ENCODE measurements at regions not wholly inside any gene's neighbourhood (a gene's known extent, or its start where the extent isn't known, plus 50 kb on each side); places are given as distances from the start of the nearest gene placed in this dataset.

DNA sequence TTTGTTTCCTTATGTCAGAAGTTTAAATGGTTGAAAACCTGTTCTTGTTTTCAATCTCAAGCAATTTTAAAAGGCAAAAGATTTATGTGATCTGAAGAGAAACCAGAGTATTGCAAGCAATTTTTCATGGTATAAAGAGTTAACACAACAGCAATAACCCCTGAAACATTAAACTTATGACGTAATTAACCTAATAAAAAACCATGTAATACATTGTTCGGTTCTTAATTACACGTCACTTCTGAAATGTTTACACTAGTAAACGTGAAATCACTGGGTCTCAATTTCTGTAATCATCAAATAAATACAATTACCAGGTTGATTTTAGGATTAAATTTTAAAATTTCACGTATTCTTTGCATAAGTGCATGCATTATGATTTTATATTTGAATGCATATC is 914.5 kb downstream of the NLGN4X start:
- intact Hi-C loops (cut with DNase I): no loop called here
- DNase-seq: no peak
- 54 to 73% methylated on average over 5 of the region's 5 CpGs for WGBS, 2 donors

DNA sequence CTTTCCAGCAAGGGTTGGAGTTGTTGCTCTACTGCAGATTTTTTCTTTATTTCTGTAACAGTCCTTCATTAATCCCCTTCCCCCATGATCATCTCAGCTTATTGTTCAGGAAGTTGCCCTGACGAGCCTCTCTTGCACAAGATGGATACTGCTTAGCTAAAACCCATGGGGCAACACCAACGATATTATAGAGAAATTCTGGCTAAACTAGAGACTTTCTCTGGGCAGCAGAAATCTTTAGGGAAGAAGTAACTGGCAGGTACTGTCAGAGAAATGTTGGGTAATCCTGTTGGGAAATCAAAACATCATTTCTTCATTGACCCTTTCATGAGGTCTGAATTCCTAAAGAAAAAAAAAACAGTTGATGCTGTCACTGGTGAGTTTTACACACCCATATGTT is 921.3 kb downstream of the NLGN4X start:
- TF ChIP-seq POLR2A (IDR thresholded peaks at IDR 0.05): no peak
- no peak for TF ChIP-seq POLR2AphosphoS5 (IDR thresholded peaks at IDR 0.05)
- TF ChIP-seq, protein P1, sequence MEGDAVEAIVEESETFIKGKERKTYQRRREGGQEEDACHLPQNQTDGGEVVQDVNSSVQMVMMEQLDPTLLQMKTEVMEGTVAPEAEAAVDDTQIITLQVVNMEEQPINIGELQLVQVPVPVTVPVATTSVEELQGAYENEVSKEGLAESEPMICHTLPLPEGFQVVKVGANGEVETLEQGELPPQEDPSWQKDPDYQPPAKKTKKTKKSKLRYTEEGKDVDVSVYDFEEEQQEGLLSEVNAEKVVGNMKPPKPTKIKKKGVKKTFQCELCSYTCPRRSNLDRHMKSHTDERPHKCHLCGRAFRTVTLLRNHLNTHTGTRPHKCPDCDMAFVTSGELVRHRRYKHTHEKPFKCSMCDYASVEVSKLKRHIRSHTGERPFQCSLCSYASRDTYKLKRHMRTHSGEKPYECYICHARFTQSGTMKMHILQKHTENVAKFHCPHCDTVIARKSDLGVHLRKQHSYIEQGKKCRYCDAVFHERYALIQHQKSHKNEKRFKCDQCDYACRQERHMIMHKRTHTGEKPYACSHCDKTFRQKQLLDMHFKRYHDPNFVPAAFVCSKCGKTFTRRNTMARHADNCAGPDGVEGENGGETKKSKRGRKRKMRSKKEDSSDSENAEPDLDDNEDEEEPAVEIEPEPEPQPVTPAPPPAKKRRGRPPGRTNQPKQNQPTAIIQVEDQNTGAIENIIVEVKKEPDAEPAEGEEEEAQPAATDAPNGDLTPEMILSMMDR (IDR thresholded peaks at IDR 0.05): no peak
- no peak for DNase-seq
- WGBS, 2 donors: 38 to 45% methylated on average over 2 of the region's 2 CpGs
- no peaks in the 10 kb centered on the region for H3K4me1 ChIP-seq
- H3K27ac ChIP-seq: no peak overlapping the region
- H3K36me3 ChIP-seq: no peaks in the 10 kb centered on the region
- no peaks in the 10 kb centered on the region for H3K27me3 ChIP-seq
- no peaks in the 10 kb centered on the region for H3K9me3 ChIP-seq
- no peak overlapping the region for H3K4me3 ChIP-seq
- intact Hi-C loops (cut with DNase I): no loop called here

More for the DNA sequence above, 914.5 kb downstream of the NLGN4X start:
- H3K9me3 ChIP-seq: no peaks in the 10 kb centered on the region
- H3K36me3 ChIP-seq: no peaks in the 10 kb centered on the region
- no peaks in the 10 kb centered on the region for H3K4me1 ChIP-seq
- TF ChIP-seq POLR2AphosphoS5 (IDR thresholded peaks at IDR 0.05) (no peak), POLR2A (IDR thresholded peaks at IDR 0.05) (no peak), EP300 (IDR thresholded peaks at IDR 0.05) (no peak)
- TF ChIP-seq, protein P1 (IDR thresholded peaks at IDR 0.05): no peak
- no peak overlapping the region for H3K27ac ChIP-seq
- no peak overlapping the region for H3K4me3 ChIP-seq
- H3K27me3 ChIP-seq: no peaks in the 10 kb centered on the region

DNA sequence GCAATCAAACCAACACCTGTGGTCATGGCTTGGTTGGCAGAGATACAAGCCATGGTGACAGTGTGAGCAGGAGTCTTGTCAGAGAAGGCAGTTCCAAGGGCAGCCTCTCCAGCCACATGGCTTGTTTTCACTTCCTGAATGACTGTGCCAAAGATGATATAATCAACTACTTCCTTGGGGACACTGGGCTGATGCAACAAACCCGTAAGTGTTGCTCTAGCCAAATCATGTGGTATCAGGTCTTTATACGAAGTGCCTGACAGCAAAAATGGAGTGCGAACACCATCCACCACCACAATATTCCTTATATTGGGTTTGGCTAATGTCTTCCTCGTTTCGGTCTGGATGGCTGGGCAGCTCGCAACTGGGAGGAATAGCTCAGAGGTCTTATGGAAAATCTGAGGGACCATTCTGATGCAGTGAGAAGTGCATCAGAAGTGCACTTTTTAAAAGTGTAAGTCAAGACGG is 922.0 kb downstream of the NLGN4X start:
- Histone ChIP-seq H3K36me3 (no peaks in the 10 kb centered on the region), H3K4me1 (no peaks in the 10 kb centered on the region), H3K27me3 (no peaks in the 10 kb centered on the region), H3K9me3 (no peaks in the 10 kb centered on the region), H3K27ac (no peak overlapping the region), H3K4me3 (no peak overlapping the region)
- intact Hi-C loops (cut with DNase I): no loop called here
- TF ChIP-seq POLR2AphosphoS5 (IDR thresholded peaks at IDR 0.05): no peak
- TF ChIP-seq POLR2A (IDR thresholded peaks at IDR 0.05): no peak
- TF ChIP-seq, protein P1 (IDR thresholded peaks at IDR 0.05): no peak
- TF ChIP-seq EP300 (IDR thresholded peaks at IDR 0.05): no peak
- 83 to 84% methylated on average over 7 of the region's 7 CpGs for WGBS, 2 donors
- no peak for DNase-seq

DNA sequence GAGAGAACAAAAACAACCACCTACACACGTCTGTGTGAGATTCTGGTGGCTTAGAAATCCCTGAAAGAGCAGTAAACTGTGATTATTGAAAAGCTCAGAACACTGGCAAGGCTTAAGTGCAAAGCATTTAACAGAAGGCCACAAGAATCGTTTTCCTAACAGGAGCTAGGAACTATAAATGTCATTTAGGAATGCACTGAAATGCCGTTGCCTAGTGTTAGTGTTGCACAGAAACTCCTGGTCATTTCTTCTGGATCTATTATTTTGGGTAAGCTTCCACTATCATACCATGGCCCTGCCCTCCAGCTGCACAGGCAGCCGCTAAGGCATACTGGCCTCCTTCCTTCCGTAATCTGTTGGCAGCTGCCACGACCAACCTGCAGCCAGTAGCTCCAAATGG is 923.2 kb downstream of the NLGN4X start:
- WGBS, 2 donors: 53 to 59% methylated on average over 6 of the region's 6 CpGs

More for the DNA sequence above, 923.2 kb downstream of the NLGN4X start:
- H3K27ac ChIP-seq: no peak overlapping the region
- no peak for DNase-seq
- no peak overlapping the region for H3K4me3 ChIP-seq
- H3K27me3 ChIP-seq: no peaks in the 10 kb centered on the region
- TF ChIP-seq POLR2AphosphoS5 (IDR thresholded peaks at IDR 0.05): no peak
- no peak for TF ChIP-seq EP300 (IDR thresholded peaks at IDR 0.05)
- no peak for TF ChIP-seq POLR2A (IDR thresholded peaks at IDR 0.05)
- TF ChIP-seq, protein P1 (IDR thresholded peaks at IDR 0.05): no peak
- intact Hi-C loops (cut with DNase I): no loop called here
- no peaks in the 10 kb centered on the region for H3K4me1 ChIP-seq
- H3K9me3 ChIP-seq: no peaks in the 10 kb centered on the region
- H3K36me3 ChIP-seq: no peaks in the 10 kb centered on the region

Data from sigmoid colon (tissue), 6 donors.